GM18526 (cell line): ENCODE measurements at regions not wholly inside any gene's neighbourhood (a gene's known extent, or its start where the extent isn't known, plus 50 kb on each side); places are given as distances from the start of the nearest gene placed in this dataset.

Experiments used
- POLR2A ChIP-seq: IDR thresholded peaks from 3 replicates; pipeline ENCODE4 v1.6.1; 2011; ENCODE audit not compliant: insufficient read length; ENCODE audit errors: extremely low read depth

- TF ChIP-seq POLR2A: no peak
These were observed 99.7 kb upstream of the PLEKHG7 start for GRCh38 chr12:92602930-92603623.

GRCh38 chr12:92602476-92602875 lies 100.3 kb upstream of the PLEKHG7 start:
- no peak for TF ChIP-seq POLR2A

- no peak for TF ChIP-seq POLR2A
These were observed 101.1 kb upstream of the PLEKHG7 start for GRCh38 chr12:92601680-92602079.

GRCh38 chr12:92601176-92601575 lies 101.6 kb upstream of the PLEKHG7 start:
- TF ChIP-seq POLR2A: no peak

- no peak for TF ChIP-seq POLR2A
These were observed 102.7 kb upstream of the PLEKHG7 start for GRCh38 chr12:92600052-92600451.

GRCh38 chr12:92597997-92598396 lies 104.8 kb upstream of the PLEKHG7 start:
- TF ChIP-seq POLR2A: no peak

- no peak for TF ChIP-seq POLR2A
These were observed 105.7 kb upstream of the PLEKHG7 start for GRCh38 chr12:92597118-92597517.

- TF ChIP-seq POLR2A: no peak
These were observed 106.4 kb upstream of the PLEKHG7 start for GRCh38 chr12:92596383-92596782.

GRCh38 chr12:92595663-92596062 lies 107.1 kb upstream of the PLEKHG7 start:
- TF ChIP-seq POLR2A: no peak

- no peak for TF ChIP-seq POLR2A
These were observed 108.9 kb upstream of the PLEKHG7 start for GRCh38 chr12:92593734-92594402.

- no peak for TF ChIP-seq POLR2A
These were observed 117.6 kb upstream of the PLEKHG7 start for GRCh38 chr12:92585115-92585727.

GRCh38 chr12:92583910-92584309 lies 118.9 kb upstream of the PLEKHG7 start:
- TF ChIP-seq POLR2A: no peak

GRCh38 chr12:92582893-92583292 lies 119.9 kb upstream of the PLEKHG7 start:
- no peak for TF ChIP-seq POLR2A

- no peak for TF ChIP-seq POLR2A
These were observed 120.3 kb upstream of the PLEKHG7 start for GRCh38 chr12:92582475-92582874.

- TF ChIP-seq POLR2A: no peak
These were observed 121.2 kb upstream of the PLEKHG7 start for GRCh38 chr12:92581604-92582003.

- TF ChIP-seq POLR2A: no peak
These were observed 127.7 kb upstream of the PLEKHG7 start for GRCh38 chr12:92574911-92575570.

- no peak for TF ChIP-seq POLR2A
These were observed 128.6 kb upstream of the PLEKHG7 start for GRCh38 chr12:92574051-92574783.
